ENCODE measurements at regions not wholly inside any gene's neighbourhood (a gene's known extent, or its start where the extent isn't known, plus 50 kb on each side); places are given as distances from the start of the nearest gene placed in this dataset.

DNA sequence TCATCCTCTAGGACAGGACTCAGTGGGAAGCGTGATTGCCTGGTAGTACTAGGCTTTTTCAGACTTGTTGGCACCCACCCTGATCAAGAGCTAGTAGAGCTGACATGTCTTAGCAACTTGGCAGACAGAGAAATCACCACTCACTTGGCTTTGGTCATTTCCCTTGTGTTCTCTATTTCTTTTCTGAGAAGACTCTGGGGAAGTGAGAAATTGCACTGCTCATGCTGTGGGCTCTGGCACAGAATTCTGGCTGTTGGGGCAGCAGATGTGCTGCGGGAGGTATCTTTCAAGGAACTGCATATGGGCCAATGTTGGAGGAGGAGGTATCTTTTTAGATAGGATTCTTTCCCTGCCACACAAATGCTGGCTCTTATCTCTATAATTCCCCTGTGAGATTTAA lies 529.1 kb upstream of the MEX3C start:
- DNase-seq (ENCODE audit: low spot score), result no peak

DNA sequence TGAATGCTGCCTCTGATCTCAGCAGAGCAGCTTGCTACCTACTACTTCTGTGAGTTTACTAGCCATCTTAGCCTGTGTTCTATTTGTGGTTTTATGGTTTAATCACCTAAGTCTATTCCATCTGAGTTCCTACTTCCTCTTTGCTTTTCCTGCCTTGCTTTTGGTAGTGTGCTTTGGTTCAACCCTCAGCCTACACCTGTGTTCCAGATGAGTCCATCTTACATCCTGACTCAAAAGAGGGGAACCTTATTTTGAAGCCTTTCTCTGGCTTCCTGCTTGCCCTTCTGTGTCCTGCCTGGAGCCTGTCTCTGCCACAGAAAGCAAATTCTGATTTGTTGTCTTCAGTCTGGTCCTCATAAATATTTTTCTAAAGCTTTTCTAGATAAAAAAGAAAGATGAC lies 530.3 kb upstream of the MEX3C start:
- DNase-seq (ENCODE audit: low spot score), result no peak

DNA sequence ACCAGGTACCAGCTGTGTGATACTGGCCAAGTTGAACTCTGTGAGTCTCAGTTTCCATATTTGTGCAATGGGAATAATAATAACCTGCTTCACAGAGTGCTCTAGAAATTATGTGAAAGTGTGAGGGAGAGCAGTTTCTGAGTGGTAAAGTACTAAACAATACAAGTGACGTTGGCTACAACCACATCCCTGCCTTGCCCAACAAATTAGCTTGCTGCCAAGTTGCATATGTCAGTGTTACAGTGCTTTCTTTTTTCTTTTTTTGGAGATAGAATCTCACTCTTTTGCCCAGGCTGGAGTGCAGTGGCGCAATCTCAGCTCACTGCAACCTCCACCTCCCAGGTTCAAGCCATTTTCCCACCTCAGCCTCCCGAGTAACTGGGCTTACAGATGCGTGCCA lies 533.6 kb upstream of the MEX3C start:
- DNase-seq (ENCODE audit: low spot score), result no peak

GRCh38 chr18:51734576-51734975 lies 537.1 kb upstream of the MEX3C start:
- DNase-seq (ENCODE audit: low spot score), result no peak

- DNase-seq (ENCODE audit: low spot score), result no peak
Observed at GRCh38 chr18:51739044-51739666, 541.7 kb upstream of the MEX3C start.

DNA sequence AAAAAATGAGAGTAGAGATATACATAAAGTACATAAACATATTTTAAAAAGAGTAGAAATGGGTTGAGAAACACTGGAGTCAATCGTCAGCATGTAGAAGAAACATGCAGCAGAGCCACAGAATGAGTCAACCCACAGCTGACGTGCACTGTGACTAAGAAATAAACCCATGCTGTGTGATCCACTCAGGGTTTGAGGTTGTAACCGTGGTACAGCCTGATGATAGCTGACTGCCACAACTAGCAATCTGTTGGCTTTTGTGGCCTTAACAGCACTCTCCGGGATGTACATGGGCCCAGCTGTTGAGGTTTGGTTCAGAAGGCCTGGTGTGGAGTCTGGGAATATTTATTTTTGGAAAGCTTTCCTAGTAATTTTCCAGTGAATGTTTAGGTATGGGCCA lies 554.4 kb upstream of the MEX3C start:
- DNase-seq (ENCODE audit: low spot score), result no peak

DNA sequence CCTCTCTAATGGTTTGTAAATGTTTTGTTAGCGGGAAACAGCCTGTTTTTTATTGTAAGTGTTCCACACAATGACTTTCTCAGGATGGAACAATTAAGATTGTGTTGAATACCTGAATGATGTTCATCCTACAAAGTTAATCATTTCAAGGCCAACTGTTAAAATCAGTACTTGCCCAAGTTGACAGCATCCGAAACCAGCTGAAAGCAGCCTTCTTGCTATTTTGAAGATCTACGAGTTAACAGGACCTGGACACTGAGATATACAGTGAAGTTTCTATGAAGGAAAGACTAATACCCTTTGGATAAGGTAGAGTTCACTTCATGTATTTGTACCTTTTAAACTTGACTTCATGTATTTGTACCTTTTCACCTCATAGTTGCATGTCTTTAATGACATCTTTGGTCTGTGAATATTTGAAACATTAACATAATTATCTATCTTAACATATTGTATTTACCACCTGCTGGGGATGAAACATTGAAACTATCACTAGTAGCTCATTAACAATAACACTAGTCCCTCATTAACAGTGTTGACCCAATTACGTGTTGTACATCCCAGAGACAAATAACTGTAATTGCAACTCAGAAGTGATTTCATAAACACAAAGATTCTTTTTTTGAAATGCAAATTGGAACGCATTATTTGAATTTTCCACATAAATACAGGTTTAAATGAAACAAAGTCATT lies 556.0 kb upstream of the MEX3C start:
- DNase-seq (ENCODE audit: low spot score), result no peak

GRCh38 chr18:51754566-51754965 lies 557.1 kb upstream of the MEX3C start:
- no peak for DNase-seq (ENCODE audit: low spot score)

DNA sequence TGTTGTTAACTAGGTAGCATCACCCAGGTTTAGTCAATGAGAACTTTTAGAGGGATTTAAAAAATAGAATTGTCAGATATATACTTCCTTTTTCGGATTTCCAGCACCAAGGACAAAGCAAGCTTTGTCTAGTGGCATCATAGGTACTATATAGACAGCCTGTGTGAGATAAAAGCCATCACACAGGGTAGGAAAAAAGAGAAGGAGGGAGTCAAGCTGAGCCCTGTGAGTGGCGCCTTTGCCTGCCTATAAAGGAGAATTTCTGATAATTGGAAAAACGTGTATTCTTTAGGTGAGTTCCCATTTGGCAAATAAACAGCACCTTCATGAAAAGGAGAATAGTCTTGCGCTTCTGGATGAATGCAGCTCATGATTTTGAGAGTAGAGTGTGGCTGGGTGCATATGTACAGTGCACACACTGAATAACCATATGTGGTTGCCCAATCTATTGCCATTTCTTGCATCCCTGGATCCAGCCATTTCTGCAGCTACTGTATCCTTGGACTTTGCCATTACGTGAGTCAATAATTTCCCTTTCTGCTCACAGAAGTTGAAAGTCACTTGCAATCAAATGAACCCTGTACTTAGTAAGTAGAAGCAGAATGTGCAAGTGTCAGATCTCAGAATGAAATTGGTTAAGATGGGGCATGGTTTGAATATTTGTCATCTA lies 559.9 kb upstream of the MEX3C start:
- DNase-seq (ENCODE audit: low spot score), result no peak

- DNase-seq (ENCODE audit: low spot score), result no peak
Observed at GRCh38 chr18:51762373-51762772, 564.9 kb upstream of the MEX3C start.

- DNase-seq (ENCODE audit: low spot score), result no peak
Observed at GRCh38 chr18:51765606-51766360, 568.3 kb upstream of the MEX3C start.

- no peak for DNase-seq (ENCODE audit: low spot score)
Observed at GRCh38 chr18:51767293-51767692, 569.8 kb upstream of the MEX3C start.

GRCh38 chr18:51778115-51778514 lies 561.9 kb upstream of the DCC start:
- no peak for DNase-seq (ENCODE audit: low spot score)

DNA sequence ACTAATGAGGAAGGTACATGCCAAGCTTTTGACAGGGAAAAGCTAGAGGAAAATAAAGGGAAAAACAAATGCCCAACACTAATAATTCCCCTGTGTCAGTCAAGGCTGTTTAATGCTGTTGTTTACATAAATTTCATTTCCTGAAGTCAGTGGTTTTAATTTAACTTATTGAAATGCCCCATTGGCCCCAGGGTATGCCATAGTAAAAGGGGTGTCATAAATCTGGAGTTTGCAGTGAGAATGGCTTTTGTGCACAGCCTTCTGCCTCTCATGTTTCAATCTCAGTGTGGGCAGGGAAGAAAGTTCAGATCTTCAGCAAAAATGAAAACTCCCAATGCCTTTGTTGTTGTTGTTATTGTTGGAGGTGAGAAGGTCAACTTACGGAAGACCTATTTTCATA lies 550.1 kb upstream of the DCC start:
- DNase-seq (ENCODE audit: low spot score), result no peak

DNA sequence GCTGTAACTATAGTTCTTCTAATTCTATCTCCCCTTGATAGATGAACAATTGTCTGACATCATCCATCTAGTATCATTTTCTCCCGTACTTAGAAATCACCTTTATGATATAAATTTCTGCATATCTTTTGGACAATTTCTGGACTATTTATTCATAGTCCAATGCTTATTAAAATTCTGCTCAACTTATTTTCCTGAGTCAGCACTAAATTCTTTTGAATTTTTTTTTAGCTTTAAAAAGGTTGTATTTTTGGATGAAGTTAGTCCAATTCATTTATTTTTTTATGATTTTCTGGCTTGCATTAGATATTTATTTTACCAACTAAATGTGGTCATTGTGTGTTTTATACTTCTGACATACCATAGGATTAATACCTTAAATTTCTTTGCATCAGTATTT lies 538.5 kb upstream of the DCC start:
- DNase-seq (ENCODE audit: low spot score), result no peak

DNA sequence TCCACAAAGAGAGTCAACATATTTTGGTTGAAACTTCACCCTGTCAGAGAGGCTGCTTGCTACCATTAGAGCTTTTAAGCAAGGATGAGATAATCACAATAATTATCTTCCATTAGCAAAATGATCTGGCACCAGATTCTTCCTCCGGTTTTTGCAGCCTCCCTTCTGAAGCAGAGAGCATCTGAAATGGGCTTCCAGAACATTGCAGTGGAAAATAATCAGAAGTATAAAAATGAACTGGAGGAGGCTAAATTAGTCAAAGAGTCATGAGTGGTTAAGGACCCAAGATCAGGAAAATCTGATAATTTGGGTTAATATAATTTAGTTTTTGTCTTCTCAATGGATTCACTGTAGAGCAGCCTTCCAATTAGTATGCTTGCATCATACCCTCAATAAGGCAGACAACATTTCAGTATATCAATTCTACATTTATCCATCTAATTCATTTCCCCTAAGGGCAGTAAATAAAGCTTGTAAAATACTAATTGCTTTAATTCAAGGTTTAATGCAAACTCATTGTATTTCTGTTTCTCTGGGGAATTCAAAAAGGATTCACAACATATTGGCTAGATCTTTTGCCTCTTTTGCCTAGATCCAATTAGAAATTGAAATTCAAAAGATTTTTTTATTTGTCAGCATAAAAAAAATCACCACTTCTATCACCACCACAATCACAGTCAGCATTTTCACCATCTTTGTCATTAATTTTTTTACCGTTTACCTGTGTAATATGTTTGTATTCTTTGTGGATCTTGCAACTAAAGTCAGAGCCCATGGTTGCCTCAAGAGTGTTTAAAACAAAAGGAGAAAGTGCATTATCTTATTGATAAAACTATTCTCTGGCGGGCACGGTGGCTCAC lies 537.2 kb upstream of the DCC start:
- no peak for DNase-seq (ENCODE audit: low spot score)

DNA sequence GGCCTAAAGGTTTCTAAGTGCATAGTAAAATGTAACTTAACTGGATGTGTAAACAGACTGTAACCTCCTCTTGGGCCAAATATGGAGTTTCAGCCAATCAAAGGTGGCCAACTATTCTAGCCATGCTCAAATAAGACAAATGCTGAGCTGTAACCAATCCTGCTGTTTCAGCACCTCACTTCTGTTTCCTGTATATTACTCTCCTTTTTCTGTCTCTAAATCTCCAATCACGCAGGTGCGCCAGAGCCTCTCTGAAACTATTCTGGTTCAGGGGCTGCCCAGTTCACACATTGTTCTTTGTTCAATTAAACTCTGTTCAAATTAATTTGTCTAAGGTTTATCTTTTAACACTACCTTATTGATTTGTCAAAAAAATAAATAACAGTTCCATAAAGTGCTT lies 532.7 kb upstream of the DCC start:
- no peak for DNase-seq (ENCODE audit: low spot score)

DNA sequence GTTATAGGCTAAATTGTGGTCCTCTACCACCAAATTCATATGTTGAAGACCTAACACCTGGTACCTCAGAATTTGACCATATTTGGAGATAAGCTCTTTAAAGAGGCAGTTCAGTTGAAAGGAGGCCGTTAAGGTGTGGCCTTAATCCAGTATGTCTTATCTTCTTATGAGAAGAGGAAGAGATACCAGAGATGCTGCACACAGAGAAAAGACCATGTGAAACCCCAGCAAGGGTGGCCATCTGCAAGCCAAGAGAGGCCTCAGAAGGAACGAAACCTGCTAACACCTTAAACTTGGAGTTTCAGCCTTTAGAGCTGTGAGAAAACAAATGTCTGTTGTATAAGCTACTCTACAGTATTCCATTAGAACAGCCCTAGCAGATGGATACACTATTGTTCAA lies 528.1 kb upstream of the DCC start:
- no peak for DNase-seq (ENCODE audit: low spot score)

DNA sequence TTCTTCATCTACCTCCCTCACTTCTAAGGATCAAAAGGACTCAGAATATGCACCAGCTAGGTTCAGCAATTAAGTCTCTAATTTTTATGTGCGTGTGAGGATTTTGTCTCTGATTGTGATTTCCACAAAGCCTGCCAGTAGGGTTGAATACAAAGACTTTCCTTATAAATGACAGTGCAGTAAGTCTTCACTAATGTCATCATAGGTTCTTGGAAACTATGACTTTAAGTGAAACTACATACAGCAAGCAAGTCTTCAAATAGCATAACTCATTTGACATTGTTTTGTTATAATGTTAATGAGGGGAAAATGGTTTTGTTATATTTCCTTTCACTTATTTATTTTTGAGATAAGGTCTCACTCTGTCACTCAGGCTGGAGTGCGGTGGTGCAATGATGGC lies 526.3 kb upstream of the DCC start:
- DNase-seq (ENCODE audit: low spot score), result no peak

- DNase-seq (ENCODE audit: low spot score), result no peak
Observed at GRCh38 chr18:51821610-51822009, 518.4 kb upstream of the DCC start.

GRCh38 chr18:51824746-51825145 lies 515.3 kb upstream of the DCC start:
- DNase-seq (ENCODE audit: low spot score), result no peak

DNA sequence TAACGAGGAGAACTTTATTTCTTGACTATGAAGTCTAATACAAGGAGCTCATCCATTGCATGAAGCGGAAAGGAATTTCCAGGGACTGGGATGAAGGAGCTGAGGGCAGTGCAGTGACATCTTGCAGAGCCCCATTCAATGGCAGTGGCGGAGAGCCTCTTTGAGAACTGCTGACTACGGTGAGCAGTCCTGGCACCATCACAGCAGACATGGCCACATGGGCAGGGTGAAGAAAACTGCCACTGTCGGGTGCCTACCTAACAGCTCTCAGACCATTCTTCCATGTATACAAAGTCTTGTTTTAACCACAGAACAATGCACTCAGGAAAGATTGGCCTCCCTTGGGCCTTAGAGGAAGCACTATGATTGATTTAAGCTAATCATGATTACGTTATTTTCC lies 506.1 kb upstream of the DCC start:
- no peak for DNase-seq (ENCODE audit: low spot score)
